GM21737 (cell line): ENCODE measurements at regions not wholly inside any gene's neighbourhood (a gene's known extent, or its start where the extent isn't known, plus 50 kb on each side); places are given as distances from the start of the nearest gene placed in this dataset.

Source experiments
- ATAC-seq: cut with Tn5 transposase; IDR thresholded peaks from one replicate; pipeline ENCODE4 v1.9.1; 2021; ENCODE audit warnings: mild to moderate bottlenecking, moderate library complexity; ENCODE audit not compliant: unreplicated experiment

DNA sequence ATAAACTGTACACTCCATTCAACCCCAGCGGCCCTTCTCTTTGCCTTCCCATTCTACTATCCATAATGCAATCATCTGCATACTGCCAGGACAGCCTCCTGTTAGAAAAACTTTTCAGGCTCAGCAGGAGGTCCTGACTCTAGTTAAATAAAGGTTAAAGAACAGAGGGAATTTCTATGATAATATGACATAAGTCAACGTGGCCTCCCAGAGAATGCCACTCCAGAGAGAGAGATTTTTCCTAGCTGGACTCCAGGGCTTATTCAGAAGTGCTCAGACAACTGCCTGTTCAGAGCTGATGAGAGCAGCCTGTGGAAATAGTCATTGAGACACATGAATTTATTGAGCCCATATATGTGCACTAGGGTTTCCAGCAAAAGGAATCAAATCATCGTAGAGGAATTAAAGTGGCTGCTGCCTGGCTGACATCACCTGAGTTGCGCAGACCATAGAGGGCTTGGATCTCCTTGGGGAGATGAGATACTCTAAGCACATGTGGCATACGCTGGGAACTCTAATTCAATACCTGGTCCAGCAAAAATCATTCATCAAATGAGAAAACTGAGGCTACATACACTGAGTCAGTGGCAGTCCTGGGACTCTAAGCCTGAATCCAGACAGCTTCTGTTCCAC is 736.2 kb downstream of the PTPRU start:
- ATAC-seq: no peak

DNA sequence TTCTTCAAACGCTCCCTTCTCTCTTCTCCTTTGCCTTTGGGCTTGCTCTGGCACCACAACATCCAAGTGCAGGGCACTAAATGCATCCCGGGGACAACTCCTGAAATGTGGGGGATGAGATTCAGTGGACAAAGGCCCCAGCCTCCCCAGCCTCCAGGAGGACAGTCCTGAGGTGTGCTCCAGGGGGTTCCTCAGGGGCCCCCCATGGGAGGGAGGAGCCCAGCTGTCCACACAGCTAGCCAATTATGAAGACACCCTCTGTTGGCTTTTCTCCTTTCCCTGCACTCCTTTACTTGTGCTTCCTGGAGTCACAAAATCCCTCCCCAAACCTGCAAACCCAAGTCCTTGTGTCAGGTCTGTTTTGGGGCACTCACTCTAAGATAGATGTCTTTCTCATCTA is 735.4 kb downstream of the PTPRU start:
- ATAC-seq: no peak

DNA sequence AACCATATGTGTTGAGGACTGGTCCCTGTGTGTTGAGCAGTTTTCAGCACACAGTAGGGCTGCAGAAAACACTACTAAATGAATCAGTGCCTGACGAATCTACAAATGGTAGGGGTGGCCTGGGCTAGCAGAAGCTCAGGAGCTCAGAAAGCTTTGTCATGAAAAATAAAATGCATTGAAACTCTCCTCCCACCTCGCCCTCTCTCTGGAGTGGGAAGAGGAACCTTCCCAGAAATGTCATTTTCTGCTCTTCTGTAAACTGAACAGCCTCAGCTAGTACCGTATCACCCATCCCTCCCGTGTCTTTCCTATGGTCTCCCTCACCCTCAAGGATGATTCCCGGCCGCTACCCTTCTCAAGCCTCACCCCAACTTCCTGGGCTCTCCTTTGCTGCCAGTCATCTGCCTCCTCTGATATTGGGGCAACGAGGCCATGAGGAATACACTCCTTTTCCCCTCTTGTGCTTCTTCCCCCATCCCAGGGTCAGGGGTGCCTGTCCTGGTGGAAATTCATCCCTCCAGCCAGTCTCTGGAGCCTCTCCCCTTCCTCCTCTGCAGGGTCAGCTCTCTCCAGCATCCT is 734.5 kb downstream of the PTPRU start:
- no peak for ATAC-seq

DNA sequence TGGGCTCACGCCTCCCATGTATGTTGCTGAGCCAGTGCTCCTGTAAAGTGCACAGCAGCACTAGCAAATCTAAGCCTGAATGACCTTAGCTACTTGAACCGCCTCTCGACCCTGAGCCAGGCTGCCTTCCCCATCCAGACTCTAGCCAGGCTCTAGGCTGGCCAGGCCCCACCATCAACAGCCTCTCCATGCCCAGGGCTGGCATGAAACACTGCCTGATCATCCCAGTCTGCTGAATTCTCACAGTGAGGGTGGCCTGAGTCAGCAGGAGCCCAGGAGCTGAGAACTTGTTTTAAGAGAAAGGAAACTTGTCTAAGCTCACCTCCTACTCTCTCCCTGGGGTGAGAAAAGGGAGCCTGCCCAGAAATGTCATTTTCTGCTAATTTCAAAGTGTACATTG is 733.3 kb downstream of the PTPRU start:
- no peak for ATAC-seq

DNA sequence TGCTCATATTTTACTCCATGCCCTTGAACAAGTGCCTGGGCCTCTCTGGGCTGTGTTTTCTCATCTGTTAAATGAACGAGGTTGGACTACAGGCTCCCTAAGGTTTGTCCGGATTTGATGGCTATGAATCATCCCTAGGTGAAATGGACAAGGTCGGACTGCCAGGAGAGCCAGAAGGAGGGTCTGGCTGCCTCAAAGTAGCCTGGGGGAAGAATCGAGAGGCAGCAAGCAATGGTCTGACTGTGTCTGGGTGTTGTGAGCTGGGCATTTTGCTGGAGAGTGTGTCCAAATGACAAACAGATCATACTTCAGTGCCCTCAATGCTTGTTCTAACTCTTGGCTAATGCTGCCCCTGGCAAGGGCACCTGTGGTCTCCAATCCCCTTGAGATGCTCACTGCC is 730.9 kb downstream of the PTPRU start:
- no peak for ATAC-seq

DNA sequence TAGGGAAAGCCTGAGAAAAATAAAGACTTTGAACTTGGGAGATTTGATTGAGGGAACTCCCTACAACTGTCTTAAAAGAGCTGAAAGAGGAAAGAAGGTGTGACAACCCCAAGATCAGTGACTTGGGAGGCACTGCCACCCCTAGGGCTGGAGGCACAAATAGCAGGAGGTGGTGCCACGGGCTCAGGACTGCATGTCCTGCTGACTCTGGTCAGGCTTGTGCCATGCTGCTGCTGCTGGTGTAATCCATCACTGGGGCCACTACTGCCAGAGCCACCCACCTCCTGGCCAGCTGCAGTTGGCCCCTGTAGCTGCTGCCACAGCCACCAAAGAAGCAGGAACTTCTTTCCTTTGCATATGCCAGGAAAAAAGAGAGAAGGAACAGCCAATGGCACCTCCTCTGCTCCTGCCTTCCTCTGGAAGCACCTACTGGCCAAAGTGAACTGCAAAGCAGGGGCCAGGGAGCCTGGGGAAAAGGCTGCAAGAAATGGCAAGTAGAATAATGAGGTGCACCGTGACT is 730.3 kb downstream of the PTPRU start:
- ATAC-seq: no peak

DNA sequence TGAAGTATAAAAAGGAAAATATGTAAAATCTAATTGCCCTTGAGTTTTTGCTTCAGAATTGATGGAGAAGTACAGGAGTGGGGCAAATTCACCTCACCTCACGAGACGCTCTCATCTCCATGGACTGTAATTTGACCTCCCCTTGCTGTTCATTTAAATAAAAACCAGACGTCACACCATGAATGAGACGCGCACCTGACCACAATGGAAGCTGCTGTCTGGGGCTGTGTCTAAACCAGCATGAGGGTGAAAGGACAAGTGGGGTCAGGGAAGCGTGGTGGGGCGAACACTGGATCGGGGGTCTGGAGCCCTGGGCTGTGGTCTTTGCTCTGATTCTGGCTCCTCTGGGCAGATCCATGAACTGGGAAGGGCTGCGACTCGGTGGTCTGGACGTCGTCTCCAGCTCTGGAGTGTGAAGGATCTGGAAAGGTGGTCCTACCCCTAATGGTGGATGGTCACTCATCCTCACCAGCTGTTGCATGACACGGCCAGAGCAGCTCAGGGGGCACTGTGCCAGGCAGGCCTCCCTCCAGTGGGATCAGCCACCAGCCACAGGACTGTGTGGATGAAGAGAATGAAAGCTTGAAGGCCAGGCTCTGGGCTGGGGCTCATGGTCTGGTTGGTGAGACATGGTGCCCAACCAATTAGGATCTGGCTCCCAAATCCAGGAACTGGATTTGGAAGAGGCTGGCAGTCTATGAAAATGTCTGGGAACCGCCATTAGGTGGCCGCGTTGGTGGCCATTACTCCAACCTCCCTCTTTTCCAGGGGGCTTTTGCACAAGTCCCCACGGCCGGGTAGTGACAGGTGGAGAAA is 728.6 kb downstream of the PTPRU start:
- no peak for ATAC-seq

DNA sequence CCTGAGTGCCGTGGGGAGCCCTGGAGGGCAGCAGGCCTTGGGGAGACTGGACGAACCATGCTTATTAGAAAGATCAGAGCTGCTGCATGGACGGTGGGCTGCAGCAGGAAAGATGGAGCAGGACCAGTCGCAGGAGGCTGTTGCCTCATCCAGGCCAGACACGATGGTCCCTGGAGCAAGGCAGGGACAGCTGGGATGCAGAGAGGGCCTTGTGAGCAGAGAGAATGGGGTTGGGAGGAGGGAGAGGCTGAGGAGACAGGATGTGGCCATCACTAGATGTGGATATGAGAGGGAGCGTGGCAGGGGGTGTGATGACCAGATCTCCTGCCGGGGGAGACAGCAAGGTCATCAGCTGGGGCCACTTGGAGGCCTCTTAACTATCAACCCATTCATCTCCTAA is 727.6 kb downstream of the PTPRU start:
- ATAC-seq: no peak

DNA sequence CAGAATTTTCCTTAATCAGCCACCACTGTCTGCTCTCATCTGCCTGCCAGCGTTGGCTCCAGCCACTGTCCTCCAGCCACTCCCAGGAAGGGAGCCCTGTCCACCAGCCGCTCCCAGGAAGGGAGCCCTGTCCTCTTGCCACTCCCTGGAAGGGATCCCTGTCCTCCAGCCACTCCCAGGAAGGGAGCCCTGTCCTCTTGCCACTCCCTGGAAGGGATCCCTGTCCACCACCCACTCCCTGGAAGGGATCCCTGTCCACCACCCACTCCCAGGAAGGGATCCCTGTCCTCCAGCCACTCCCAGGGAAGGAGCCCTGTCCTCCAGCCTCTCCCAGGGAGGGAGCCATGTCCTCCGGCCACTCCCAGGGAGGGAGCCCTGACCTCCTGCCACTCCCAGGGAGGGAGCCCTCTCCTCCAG is 726.5 kb downstream of the PTPRU start:
- no peak for ATAC-seq

DNA sequence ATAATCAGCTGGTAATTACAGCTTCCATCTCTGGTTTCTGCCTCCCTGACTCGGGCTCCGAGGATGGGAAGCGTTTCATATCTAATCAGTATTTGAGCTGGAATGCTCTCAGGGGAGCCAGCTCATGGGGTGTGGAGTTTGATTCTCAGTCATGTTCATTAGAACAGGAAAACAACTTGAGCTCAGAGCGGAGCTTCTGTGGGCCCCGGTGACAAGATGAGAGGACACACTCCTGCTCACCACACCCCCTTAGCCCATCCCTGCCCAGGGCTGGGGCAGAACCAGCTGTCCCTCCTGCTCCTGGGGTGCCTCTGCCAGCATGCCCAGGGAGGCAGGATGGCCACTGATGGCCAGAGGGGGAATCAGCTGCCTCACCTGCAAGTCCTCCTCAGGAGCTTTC is 726.0 kb downstream of the PTPRU start:
- ATAC-seq: no peak

DNA sequence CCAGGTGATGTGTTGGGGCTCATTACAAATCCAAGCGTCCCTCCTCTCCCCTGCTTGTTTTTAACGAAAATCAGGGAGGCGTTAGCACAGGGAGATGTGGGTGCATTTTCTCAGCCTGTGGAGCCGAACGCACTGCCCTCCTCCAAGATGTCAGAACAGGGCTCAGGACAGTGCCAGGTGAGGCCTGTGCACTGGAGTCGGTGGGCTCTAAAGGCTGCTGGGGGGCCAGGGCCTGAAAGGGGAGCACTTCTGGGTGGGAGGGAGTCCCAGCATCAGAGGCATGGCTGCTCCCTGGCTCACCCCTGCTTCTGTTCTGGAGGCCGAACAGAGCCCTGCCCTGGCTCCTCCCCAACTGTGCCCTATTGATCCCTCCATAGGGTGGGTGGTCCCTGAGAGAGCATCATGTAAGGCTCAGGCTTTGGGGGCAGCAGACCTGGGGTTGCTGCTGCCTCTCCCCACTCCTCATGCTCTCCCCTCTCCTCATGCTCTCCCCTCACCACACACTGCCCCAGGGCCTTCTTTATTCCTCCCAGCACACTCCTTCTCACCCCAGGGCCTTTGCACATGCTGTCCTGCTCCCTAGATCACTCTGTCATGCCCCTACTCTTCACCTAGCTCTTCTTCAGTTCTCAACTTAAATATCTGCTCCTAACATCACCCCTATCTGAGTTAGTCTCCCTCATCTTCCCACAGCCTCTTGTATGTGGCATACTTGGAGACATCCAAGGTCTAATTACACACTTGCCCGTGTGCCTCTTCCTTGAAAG is 725.2 kb downstream of the PTPRU start:
- no peak for ATAC-seq

DNA sequence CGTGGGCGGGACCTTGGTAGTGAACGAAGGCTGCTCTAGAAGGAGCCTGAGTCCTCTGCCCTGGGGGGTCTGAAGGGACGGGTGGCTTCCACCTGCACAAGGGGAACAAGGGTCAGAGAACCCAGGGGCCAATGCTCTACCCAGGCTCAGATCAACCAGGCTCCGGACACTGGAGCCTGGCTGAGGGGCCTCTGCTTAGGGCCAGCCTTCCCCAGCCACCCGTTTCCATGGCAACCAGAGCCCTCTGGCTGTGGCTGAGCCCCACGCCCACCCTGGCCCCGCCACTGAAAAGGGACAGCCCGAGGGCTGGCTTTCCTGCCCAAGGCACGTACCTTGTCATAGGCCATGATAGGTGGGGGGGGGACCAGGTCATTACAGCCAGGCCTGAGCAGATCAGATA is 724.6 kb downstream of the PTPRU start:
- no peak for ATAC-seq

DNA sequence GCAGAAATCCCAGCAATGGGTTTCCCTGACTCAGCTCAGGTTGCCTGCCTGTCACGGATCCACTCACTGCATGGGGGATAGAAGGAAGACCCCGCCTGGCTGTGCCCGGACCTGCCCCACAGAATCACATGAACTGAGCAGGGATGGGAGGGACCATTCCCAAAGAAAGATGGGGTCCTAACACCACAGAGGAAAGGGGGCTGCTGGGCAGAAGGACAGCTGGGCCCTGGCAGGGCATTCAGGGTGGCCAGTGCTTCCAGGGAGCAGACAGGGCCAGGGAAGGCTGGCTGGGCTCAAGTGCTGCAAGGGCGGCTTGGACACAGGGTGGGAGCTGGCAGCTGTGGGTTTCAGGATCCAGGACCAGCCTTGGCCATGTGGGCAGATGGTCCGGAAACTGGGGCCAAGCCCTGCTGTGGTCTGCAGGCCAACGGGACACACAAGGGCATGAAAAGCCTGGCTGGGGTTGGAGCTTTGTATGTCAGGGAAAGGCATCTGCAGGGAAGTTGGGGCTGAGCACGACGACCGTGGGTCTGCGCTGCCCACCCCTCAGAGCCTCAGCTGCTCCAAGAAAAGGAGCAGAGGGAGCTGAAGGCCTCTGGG is 723.9 kb downstream of the PTPRU start:
- no peak for ATAC-seq

DNA sequence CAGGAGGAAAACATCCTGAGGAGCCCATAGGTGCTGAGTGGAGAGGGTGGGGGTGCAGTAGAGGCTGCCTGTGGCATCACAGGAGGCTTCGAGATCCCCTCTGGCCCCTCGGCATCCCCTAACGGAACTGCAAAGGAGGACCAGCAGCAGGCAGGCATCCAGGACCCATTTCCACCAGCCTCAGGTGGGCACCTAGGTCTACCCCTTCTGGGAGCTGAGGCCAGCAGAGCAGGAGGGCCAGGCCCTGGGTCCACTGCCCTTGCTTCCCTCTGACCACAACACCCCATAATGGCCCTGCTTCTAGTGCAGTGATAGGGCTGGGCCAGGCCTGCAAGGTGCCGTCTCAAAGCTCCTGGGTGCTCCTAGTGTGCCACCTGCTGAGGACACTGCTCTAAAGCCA is 723.0 kb downstream of the PTPRU start:
- ATAC-seq: no peak

DNA sequence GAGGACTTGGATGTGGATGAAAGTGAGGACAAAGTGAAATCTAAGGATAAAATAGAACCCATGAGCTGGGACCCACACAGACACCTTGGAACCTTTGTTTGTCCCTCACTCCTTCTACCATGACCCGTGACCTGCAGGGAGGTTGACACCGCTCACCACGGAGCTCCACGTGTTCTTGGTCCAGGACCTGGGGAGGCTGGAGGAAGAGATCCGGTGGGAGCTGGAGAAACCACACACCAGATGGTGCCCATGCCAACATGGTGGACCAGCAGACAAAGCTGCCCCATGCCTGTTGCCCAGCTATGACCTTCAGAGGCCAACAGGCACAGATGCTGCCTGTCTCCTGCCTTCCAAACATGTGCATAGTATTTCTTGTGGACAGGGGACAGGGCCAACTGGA is 721.9 kb downstream of the PTPRU start:
- ATAC-seq: no peak

DNA sequence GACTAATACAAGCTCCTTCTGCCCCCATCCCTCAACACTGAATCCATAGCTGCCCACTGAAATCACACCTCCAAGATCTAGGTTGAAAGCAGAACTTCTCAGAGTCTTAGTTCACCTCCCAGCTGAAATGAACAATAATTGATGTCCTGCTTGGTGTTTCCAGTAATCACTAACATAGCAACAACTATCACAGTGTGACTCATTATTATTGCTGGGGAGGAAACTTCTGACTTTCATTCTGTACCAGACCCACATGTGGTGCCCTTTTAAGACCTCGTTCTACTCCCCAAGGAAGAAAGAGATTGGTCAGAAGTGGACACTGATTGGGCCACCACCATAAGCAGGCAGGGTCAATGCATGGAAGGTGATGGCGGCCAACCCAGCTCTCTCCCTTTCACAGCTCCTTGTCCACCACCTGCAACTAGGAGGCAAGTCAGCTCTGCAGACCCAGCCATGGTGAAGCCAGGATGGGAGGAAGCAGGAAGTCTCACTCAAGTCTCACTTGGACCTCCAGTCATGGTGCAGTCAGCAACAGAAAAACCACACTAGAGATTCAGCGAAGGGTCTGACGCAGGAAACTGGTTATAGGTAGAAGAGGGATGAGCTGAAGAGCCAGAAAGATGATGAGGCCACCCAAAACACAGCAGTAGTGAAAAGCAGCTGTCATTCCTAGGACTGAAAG is 720.2 kb downstream of the PTPRU start:
- ATAC-seq: no peak

DNA sequence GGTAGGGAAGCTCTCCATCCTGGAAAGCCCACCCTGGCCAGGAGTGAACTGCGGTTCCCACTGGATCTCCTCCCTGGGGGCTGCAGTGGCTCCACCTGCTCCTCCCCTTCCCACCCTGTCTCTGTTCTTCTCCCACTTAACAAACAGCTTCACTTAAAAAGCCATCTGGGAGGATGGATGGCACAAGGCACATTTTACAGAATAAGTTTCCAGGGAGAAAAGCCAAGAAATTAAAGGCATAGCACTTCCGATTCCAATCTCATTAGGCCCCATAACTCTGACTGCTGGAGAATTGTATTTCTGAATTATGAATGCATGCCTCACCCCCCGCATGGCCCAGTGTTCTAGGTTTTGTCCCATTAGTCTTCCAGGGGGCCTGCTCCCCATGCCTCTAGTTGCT is 718.3 kb downstream of the PTPRU start:
- ATAC-seq: no peak

DNA sequence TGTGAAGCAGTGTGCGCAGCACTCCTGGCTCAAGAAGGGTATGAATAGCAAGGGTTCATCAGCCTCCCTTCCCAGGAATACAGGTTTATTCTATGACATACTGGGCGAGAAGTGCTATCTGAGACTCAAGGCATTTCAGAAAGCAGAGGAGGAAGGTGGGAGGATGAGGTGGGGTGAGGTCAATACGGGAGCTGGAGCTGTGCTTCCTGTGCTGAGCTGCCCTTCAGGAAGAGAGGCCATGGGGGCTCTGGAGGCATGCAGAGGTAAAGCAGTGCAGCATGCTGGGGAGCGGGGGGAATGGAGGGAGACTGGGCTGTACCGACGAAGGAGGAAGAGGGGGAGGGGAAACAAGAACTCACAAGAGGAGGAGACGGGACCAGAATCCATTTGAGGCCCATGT is 717.6 kb downstream of the PTPRU start:
- ATAC-seq: no peak

DNA sequence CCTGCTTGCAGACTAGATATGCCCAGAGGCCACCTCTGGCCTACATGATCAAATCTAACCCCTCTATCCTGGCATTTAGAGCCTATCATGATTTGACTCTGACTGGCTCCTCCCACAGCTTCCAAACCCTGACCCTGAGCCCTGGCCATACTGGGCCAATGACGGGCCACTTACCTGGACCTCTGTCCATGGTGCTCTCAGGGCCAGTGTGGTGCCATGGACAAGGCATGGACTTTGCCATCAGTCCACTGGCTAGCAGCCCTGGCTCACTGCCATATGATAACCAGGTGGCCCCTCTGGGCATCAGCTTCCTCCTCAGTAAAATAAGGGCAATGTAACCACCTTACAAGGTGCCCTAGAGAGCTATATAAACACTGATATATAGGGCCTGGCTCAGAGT is 713.4 kb downstream of the PTPRU start:
- no peak for ATAC-seq

DNA sequence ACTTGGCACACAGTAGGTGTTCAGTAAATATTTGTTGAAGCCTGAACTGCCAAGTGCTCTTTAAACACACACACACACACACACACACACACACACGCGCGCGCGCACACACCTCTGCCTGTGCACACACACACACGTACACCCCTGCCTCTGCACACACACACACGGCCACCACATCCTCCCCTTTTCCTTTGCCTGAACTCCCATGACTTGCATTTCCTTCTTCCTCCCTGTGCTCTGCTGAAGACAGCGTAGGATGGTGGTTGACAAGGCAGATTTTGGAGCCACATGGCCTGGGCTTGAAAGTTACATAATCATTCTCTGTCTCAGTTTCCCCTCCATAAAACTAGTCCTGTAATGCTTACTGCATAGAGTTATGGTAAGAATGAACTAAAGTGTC is 712.3 kb downstream of the PTPRU start:
- no peak for ATAC-seq
